ENCODE measurements at regions not wholly inside any gene's neighbourhood (a gene's known extent, or its start where the extent isn't known, plus 50 kb on each side); places are given as distances from the start of the nearest gene placed in this dataset.
A peak's percentile ranks its signal among the peaks of the same experiment; 100 is the strongest.

DNA sequence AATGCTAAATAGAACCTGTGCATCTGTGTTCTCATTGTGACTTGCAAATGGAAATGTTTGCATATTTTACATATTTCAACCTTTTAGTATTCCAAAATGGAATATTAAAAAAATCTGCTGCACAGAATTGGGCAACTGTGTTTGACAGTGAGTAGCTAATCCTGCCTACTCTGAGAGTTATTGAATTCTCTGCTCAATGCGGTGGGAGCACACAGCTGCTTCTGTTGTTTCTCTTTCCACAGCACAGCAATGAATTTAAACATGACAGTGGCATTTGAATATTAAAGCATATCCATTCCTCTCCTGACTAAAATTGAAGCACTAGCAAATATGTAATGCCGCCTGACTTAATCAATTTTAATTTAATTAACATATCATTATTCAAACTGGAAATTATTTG lies 366.6 kb downstream of the GASK1B start:
- Histone ChIP-seq H3K23ac (ENCODE audit: low read length) (no peak overlapping the region), H3K9me3 (ENCODE audit: insufficient read depth, low read depth, low read length) (no peaks in the 10 kb centered on the region), H3K4me1 (ENCODE audit: control insufficient read depth in 1 of 2, insufficient read depth in 2 of 2, low read length in 2 of 2) (peaks cover 0 to 2% of the 10 kb centered on the region in 2 experiments), H2BK12ac (ENCODE audit: low read length) (no peak overlapping the region), H3K36me3 (ENCODE audit: control insufficient read depth in 1 of 2, insufficient read depth in 2 of 2, low read length in 2 of 2) (no peaks in the 10 kb centered on the region), H3K4me3 (ENCODE audit: low read depth, low read length) (no peak overlapping the region), H4K12ac (ENCODE audit: low read depth, low read length) (no peak overlapping the region), H2AFZ (ENCODE audit: insufficient read depth, low read length, poor library complexity) (no peak overlapping the region), H2BK5ac (ENCODE audit: low read depth, low read length, poor library complexity) (no peak overlapping the region), H4K8ac (ENCODE audit: low read depth, low read length) (no peak overlapping the region), H2BK120ac (ENCODE audit: insufficient read depth, low read length, poor library complexity) (no peak overlapping the region), H3K9ac (ENCODE audit: low read length) (no peak overlapping the region), H3K27ac (ENCODE audit: low read depth, low read length) (no peak overlapping the region), H3K18ac (ENCODE audit: low read length) (no peak overlapping the region), H3K79me2 (ENCODE audit: control insufficient read depth, insufficient read depth, low read length, poor library complexity) (no peaks in the 10 kb centered on the region), H4K91ac (ENCODE audit: low read depth, low read length) (no peak overlapping the region), H3K79me1 (ENCODE audit: low read length) (no peaks in the 10 kb centered on the region), H3K4ac (ENCODE audit: low read depth, low read length) (no peak overlapping the region), H3K14ac (ENCODE audit: low read length) (no peak overlapping the region), H3K4me2 (ENCODE audit: low read length) (no peak overlapping the region), H2AK5ac (ENCODE audit: low read length) (no peak overlapping the region), H3K27me3 (ENCODE audit: insufficient read depth, low read length) (no peaks in the 10 kb centered on the region)
- no peak for DNase-seq
- WGBS (ENCODE audit: extremely low coverage, insufficient coverage, insufficient read length), result no CpG with 5 or more reads among the region's 2 CpGs

DNA sequence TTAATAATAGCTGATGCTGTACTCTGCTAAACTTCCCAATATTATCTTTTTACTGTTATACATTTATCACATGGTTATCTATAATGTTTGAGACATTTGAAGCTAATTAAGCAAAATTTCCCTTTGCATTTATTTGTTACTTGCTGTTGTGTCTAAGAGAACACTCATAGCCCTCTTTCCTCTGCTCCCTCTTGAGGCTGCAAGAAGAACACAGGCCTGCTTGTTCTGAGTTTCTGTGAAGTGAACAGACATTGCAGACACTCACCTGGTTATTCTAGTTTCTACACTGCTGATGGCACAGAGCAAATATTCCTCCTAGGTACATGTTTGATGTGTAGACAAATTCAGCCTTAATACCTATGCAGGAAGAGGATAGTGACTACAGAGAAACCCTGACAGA lies 367.8 kb downstream of the GASK1B start:
- H3K4me3 ChIP-seq (ENCODE audit: low read depth, low read length), result no peak overlapping the region
- H3K27me3 ChIP-seq (ENCODE audit: insufficient read depth, low read length), result no peaks in the 10 kb centered on the region
- H3K9ac ChIP-seq (ENCODE audit: low read length), result no peak overlapping the region
- no peaks in the 10 kb centered on the region for H3K9me3 ChIP-seq (ENCODE audit: insufficient read depth, low read depth, low read length)
- no peak overlapping the region for H2BK12ac ChIP-seq (ENCODE audit: low read length)
- H2AFZ ChIP-seq (ENCODE audit: insufficient read depth, low read length, poor library complexity), result no peak overlapping the region
- H2AK5ac ChIP-seq (ENCODE audit: low read length), result no peak overlapping the region
- no peak overlapping the region for H3K14ac ChIP-seq (ENCODE audit: low read length)
- no peak overlapping the region for H2BK5ac ChIP-seq (ENCODE audit: low read depth, low read length, poor library complexity)
- no peak overlapping the region for H4K8ac ChIP-seq (ENCODE audit: low read depth, low read length)
- H2BK120ac ChIP-seq (ENCODE audit: insufficient read depth, low read length, poor library complexity), result no peak overlapping the region
- H3K79me1 ChIP-seq (ENCODE audit: low read length), result no peaks in the 10 kb centered on the region
- no peak overlapping the region for H4K91ac ChIP-seq (ENCODE audit: low read depth, low read length)
- no peak overlapping the region for H3K4me2 ChIP-seq (ENCODE audit: low read length)
- H3K4me1 ChIP-seq (ENCODE audit: control insufficient read depth in 1 of 2, insufficient read depth in 2 of 2, low read length in 2 of 2), result peaks cover 0 to 2% of the 10 kb centered on the region in 2 experiments
- no peak overlapping the region for H4K12ac ChIP-seq (ENCODE audit: low read depth, low read length)
- H3K18ac ChIP-seq (ENCODE audit: low read length), result no peak overlapping the region
- H3K27ac ChIP-seq (ENCODE audit: low read depth, low read length), result no peak overlapping the region
- no peak overlapping the region for H3K23ac ChIP-seq (ENCODE audit: low read length)
- no peaks in the 10 kb centered on the region for H3K79me2 ChIP-seq (ENCODE audit: control insufficient read depth, insufficient read depth, low read length, poor library complexity)
- peak in 1 of 2 donors; percentile 7 for DNase-seq
- H3K36me3 ChIP-seq (ENCODE audit: control insufficient read depth in 1 of 2, insufficient read depth in 2 of 2, low read length in 2 of 2), result no peaks in the 10 kb centered on the region
- H3K4ac ChIP-seq (ENCODE audit: low read depth, low read length), result no peak overlapping the region

DNA sequence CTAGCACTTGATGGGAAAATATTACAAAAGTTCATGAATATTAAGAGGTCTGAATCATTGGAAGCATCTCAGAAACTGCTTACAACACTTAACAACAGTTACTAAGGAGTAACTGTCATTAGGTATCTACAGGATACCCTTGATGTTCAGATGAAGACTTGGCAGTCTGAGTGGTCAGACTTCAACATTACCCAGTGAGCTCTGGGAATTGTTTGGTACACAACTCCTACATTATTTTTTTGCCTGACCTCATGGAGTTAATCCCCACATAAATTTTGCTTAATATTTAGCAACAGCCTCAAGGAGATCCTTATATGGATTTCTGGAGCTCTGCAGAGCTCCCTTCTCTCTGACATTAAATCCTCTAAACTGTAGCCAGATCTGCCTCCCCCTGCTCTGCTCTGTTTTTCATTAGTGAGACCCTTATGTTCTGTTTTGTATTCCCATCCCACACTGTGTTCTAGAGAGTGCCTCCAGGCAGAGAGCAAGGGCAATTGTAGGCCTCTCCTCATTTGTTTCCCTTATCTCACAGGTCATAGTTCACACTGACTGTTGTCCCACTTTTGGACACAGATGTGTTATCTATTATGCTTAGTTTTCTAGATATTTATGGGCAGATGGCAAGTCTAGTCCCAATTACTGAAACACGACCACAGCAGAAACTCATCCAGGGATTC lies 368.8 kb downstream of the GASK1B start:
- no peak overlapping the region for H3K27ac ChIP-seq (ENCODE audit: low read depth, low read length)
- no peak overlapping the region for H3K4me3 ChIP-seq (ENCODE audit: low read depth, low read length)
- H2AFZ ChIP-seq (ENCODE audit: insufficient read depth, low read length, poor library complexity), result no peak overlapping the region
- no CpG with 5 or more reads among the region's 1 CpG for WGBS (ENCODE audit: extremely low coverage, insufficient coverage, insufficient read length)
- H2BK120ac ChIP-seq (ENCODE audit: insufficient read depth, low read length, poor library complexity), result no peak overlapping the region
- no peak overlapping the region for H3K14ac ChIP-seq (ENCODE audit: low read length)
- H4K91ac ChIP-seq (ENCODE audit: low read depth, low read length), result no peak overlapping the region
- no peak overlapping the region for H4K12ac ChIP-seq (ENCODE audit: low read depth, low read length)
- no peak for DNase-seq
- H3K79me2 ChIP-seq (ENCODE audit: control insufficient read depth, insufficient read depth, low read length, poor library complexity), result no peaks in the 10 kb centered on the region
- no peak overlapping the region for H2BK12ac ChIP-seq (ENCODE audit: low read length)
- H3K4me1 ChIP-seq (ENCODE audit: control insufficient read depth in 1 of 2, insufficient read depth in 2 of 2, low read length in 2 of 2), result peaks cover 0 to 2% of the 10 kb centered on the region in 2 experiments
- H3K36me3 ChIP-seq (ENCODE audit: control insufficient read depth in 1 of 2, insufficient read depth in 2 of 2, low read length in 2 of 2), result no peaks in the 10 kb centered on the region
- no peak overlapping the region for H3K4ac ChIP-seq (ENCODE audit: low read depth, low read length)
- H2BK5ac ChIP-seq (ENCODE audit: low read depth, low read length, poor library complexity), result no peak overlapping the region
- no peak overlapping the region for H3K4me2 ChIP-seq (ENCODE audit: low read length)
- H4K8ac ChIP-seq (ENCODE audit: low read depth, low read length), result no peak overlapping the region
- no peaks in the 10 kb centered on the region for H3K79me1 ChIP-seq (ENCODE audit: low read length)
- no peaks in the 10 kb centered on the region for H3K27me3 ChIP-seq (ENCODE audit: insufficient read depth, low read length)
- H3K23ac ChIP-seq (ENCODE audit: low read length), result no peak overlapping the region
- no peak overlapping the region for H2AK5ac ChIP-seq (ENCODE audit: low read length)
- H3K9me3 ChIP-seq (ENCODE audit: insufficient read depth, low read depth, low read length), result no peaks in the 10 kb centered on the region
- no peak overlapping the region for H3K18ac ChIP-seq (ENCODE audit: low read length)
- H3K9ac ChIP-seq (ENCODE audit: low read length), result no peak overlapping the region

DNA sequence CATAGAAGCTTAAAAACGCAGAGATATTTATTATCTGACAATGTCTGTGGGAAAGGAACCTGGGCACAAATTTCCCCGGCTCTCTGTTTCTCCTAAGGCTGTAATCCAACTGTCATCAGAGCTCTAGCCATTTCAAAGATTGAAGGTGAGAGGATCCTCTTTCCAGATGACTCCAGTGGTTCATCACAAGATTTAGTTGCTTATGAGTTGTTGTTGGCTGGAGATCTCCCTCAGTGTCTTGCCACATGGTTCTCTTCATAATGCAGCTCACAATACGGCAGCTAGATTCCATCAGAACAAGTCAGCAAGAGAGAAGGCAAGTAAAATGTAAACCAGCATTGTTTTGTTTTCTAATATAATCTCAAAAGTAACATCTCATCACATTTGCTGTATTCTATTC lies 369.4 kb downstream of the GASK1B start:
- H4K12ac ChIP-seq (ENCODE audit: low read depth, low read length), result no peak overlapping the region
- H3K23ac ChIP-seq (ENCODE audit: low read length), result no peak overlapping the region
- H3K9me3 ChIP-seq (ENCODE audit: insufficient read depth, low read depth, low read length), result no peaks in the 10 kb centered on the region
- H2BK5ac ChIP-seq (ENCODE audit: low read depth, low read length, poor library complexity), result no peak overlapping the region
- H2AK5ac ChIP-seq (ENCODE audit: low read length), result no peak overlapping the region
- H3K4me3 ChIP-seq (ENCODE audit: low read depth, low read length), result no peak overlapping the region
- no peak overlapping the region for H2AFZ ChIP-seq (ENCODE audit: insufficient read depth, low read length, poor library complexity)
- H2BK120ac ChIP-seq (ENCODE audit: insufficient read depth, low read length, poor library complexity), result peak overlapping the region; percentile 60
- no peaks in the 10 kb centered on the region for H3K27me3 ChIP-seq (ENCODE audit: insufficient read depth, low read length)
- peak overlapping the region; percentile 40 for H2BK12ac ChIP-seq (ENCODE audit: low read length)
- no peaks in the 10 kb centered on the region for H3K36me3 ChIP-seq (ENCODE audit: control insufficient read depth in 1 of 2, insufficient read depth in 2 of 2, low read length in 2 of 2)
- WGBS (ENCODE audit: extremely low coverage, insufficient coverage, insufficient read length), result no CpG with 5 or more reads among the region's 3 CpGs
- H3K4me2 ChIP-seq (ENCODE audit: low read length), result no peak overlapping the region
- peaks cover 0 to 2% of the 10 kb centered on the region in 2 experiments for H3K4me1 ChIP-seq (ENCODE audit: control insufficient read depth in 1 of 2, insufficient read depth in 2 of 2, low read length in 2 of 2)
- H3K27ac ChIP-seq (ENCODE audit: low read depth, low read length), result no peak overlapping the region
- DNase-seq, result no peak
- H4K8ac ChIP-seq (ENCODE audit: low read depth, low read length), result no peak overlapping the region
- no peaks in the 10 kb centered on the region for H3K79me2 ChIP-seq (ENCODE audit: control insufficient read depth, insufficient read depth, low read length, poor library complexity)
- H3K9ac ChIP-seq (ENCODE audit: low read length), result no peak overlapping the region
- H4K91ac ChIP-seq (ENCODE audit: low read depth, low read length), result peak overlapping the region; percentile 24
- H3K4ac ChIP-seq (ENCODE audit: low read depth, low read length), result no peak overlapping the region
- no peaks in the 10 kb centered on the region for H3K79me1 ChIP-seq (ENCODE audit: low read length)
- H3K18ac ChIP-seq (ENCODE audit: low read length), result no peak overlapping the region
- H3K14ac ChIP-seq (ENCODE audit: low read length), result no peak overlapping the region

Measured in trophoblast cell (in vitro differentiated cells and primary cell).